Osteoblast (primary cell): ENCODE measurements at regions not wholly inside any gene's neighbourhood (a gene's known extent, or its start where the extent isn't known, plus 50 kb on each side); places are given as distances from the start of the nearest gene placed in this dataset.

Experiments
- DNase-seq: peaks from one replicate; pipeline ENCODE4 v3.0.0; 2011; ENCODE audit warnings: low spot score, mixed read lengths; ENCODE audit not compliant: insufficient read length; ENCODE audit errors: missing footprints
- H2AFZ ChIP-seq: 2 replicates; pipeline ENCODE4 v1.6.0; 2011; ENCODE audit warnings: mild to moderate bottlenecking, low read length
- H3K27ac ChIP-seq: 2 replicates; pipeline ENCODE4 v1.5.1; 2011; ENCODE audit warnings: mild to moderate bottlenecking, low read depth, low read length, moderate library complexity
- H3K27me3 ChIP-seq: 2 replicates; pipeline ENCODE4 v1.6.0; 2012; ENCODE audit warnings: mild to moderate bottlenecking, control low read depth, inconsistent platforms, low read length, moderate library complexity; ENCODE audit not compliant: insufficient read depth
- H3K36me3 ChIP-seq: 2 replicates; pipeline ENCODE4 v1.5.1; 2011; ENCODE audit warnings: mild to moderate bottlenecking, low read length, control low read depth, moderate library complexity; ENCODE audit not compliant: insufficient read depth
- H3K4me1 ChIP-seq: 2 replicates; pipeline ENCODE4 v1.5.1; 2011; ENCODE audit warnings: mild to moderate bottlenecking, low read length, control low read depth, moderate library complexity; ENCODE audit not compliant: insufficient read depth
- H3K4me2 ChIP-seq: 2 replicates; pipeline ENCODE4 v1.6.0; 2011; ENCODE audit warnings: mild to moderate bottlenecking, low read length; ENCODE audit not compliant: insufficient read depth
- H3K4me3 ChIP-seq: fragments of 200-600 bp; sonication (generic); 3 replicates; pipeline ENCODE4 v1.5.1; 2012; ENCODE audit warnings: mild to moderate bottlenecking, low read length, inconsistent platforms; ENCODE audit not compliant: insufficient read depth
- H3K79me2 ChIP-seq: 2 replicates; pipeline ENCODE4 v1.6.0; 2012; ENCODE audit warnings: mild to moderate bottlenecking, low read length, control low read depth, inconsistent platforms; ENCODE audit not compliant: insufficient read depth
- H3K9me3 ChIP-seq: 2 replicates; pipeline ENCODE4 v1.5.1; 2011; ENCODE audit warnings: low read depth, low read length, control low read depth
- H4K20me1 ChIP-seq: 2 replicates; pipeline ENCODE4 v1.6.0; 2012; ENCODE audit warnings: mild to moderate bottlenecking, low read length, control low read depth; ENCODE audit not compliant: insufficient read depth
- TF ChIP-seq, protein P1 (sequence below): IDR thresholded peaks from 2 replicates; pipeline ENCODE4 v1.5.1; 2011; ENCODE audit warnings: mild to moderate bottlenecking, low read depth, low read length, moderate library complexity; ENCODE audit errors: extremely low read depth

DNA sequence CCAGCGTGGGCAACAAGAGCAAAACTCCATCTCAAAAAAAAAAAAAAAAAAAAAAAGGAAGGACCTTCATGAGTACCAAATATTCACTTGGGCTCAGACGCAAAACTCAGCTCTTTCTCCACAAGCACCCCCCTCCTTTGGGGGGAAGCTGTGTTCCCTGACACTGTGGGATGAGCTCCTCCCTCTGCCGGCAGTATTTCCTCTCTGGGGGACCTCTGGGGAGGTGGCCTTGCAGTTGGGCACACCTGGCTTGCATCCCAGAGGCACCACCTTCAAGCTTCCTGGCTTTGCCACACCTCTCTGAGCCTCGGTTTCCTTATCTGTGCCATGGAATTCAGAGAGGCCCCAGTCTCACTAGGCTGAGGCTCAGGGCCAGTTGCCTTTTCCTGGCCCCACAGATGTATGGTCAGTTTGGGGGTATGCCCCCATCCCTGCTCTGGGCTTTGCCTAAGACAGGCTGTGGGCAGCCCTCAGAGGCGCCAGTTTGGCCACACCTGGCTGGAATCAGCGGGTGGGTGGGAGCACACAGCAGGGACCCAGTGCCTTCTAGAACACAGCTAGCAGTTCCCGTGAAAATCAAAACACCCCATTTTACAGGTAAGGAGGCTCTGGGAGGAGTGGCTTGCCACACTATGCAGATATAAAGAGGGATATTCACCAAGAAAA is 157.5 kb upstream of the IER5L start:
- H3K9me3 ChIP-seq: peaks cover 2% of the 10 kb centered on the region
- DNase-seq: no peak
- H3K4me3 ChIP-seq: no peak overlapping the region
- H3K4me2 ChIP-seq: no peak overlapping the region
- TF ChIP-seq, protein P1, sequence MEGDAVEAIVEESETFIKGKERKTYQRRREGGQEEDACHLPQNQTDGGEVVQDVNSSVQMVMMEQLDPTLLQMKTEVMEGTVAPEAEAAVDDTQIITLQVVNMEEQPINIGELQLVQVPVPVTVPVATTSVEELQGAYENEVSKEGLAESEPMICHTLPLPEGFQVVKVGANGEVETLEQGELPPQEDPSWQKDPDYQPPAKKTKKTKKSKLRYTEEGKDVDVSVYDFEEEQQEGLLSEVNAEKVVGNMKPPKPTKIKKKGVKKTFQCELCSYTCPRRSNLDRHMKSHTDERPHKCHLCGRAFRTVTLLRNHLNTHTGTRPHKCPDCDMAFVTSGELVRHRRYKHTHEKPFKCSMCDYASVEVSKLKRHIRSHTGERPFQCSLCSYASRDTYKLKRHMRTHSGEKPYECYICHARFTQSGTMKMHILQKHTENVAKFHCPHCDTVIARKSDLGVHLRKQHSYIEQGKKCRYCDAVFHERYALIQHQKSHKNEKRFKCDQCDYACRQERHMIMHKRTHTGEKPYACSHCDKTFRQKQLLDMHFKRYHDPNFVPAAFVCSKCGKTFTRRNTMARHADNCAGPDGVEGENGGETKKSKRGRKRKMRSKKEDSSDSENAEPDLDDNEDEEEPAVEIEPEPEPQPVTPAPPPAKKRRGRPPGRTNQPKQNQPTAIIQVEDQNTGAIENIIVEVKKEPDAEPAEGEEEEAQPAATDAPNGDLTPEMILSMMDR: no peak
- H4K20me1 ChIP-seq: no peaks in the 10 kb centered on the region
- no peaks in the 10 kb centered on the region for H3K79me2 ChIP-seq
- H3K27me3 ChIP-seq: no peaks in the 10 kb centered on the region
- no peak overlapping the region for H3K27ac ChIP-seq
- peaks cover 59% of the 10 kb centered on the region for H3K4me1 ChIP-seq
- no peak overlapping the region for H2AFZ ChIP-seq
- no peaks in the 10 kb centered on the region for H3K36me3 ChIP-seq

DNA sequence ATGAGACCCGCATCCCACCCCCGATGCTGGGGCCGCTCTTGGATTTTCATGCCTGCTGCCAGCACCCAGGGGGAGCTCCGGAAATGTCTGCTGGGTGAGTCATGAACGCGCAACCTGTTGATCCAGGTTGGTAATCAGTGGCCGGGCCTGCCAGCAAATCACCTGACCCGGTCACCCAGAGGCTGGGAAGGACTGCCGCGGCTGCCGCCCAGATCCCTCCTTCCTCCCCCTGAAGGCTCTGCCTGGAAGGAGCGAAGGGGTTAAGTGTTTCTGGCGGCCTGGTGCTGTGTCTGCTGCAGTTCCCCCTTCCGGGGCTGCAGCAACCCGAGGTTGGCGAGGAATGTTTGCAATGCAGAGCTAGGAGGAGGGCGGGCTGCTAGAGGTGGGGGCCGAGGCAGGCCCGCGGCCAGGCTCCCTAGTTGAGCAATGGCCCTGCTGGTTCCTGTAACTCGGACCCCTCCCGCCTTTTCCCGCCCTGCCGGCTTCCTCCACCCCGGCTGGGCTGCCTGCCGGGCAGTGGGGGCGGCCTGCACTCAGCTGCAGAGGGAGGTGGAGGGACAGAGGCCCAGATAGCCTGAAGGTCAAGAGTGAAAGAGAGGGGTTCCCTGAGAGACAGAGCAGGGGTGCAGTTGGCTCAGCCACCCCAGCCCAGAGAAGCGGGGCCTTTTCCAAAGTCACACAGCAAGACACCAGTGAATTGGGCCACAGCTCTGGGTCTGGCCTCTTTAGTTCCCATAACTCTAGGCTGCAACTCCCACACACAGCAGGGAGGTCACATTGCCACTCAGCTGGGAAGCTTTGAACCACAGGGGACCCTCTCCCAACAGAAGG is 156.3 kb upstream of the IER5L start:
- Histone ChIP-seq H3K27me3 (no peaks in the 10 kb centered on the region), H3K4me2 (peak overlapping the region; percentile 64), H3K9me3 (peaks cover 2% of the 10 kb centered on the region), H4K20me1 (no peaks in the 10 kb centered on the region), H3K79me2 (no peaks in the 10 kb centered on the region), H3K4me3 (peak overlapping the region; percentile 39), H2AFZ (peak overlapping the region; percentile 49), H3K27ac (peak overlapping the region; percentile 76), H3K36me3 (no peaks in the 10 kb centered on the region), H3K4me1 (peaks cover 57% of the 10 kb centered on the region)
- TF ChIP-seq, protein P1: no peak
- peak; percentile 98 for DNase-seq

DNA sequence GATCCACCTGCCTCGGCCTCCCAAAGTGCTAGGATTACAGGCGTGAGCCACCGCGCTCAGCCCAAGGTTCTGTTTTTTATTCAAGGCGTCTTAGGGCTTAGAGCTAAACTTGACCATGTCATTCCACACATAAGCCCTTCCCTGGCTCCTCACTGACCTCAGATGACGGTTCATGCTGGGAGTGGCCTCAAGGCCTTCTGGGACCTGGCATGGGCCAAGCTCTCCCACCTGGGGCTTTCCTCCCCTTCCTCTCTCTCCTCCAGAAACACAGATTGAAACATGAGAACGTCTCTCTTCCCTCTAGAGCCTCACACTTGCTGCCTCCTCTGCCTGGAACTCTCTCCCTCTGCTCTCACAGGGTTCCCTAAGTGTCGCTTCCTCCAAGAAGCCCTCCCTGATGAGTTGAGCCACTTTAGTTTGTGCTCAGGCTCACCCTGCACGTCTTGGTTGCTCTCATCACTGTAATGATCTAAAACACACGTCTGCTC is 155.6 kb upstream of the IER5L start:
- Histone ChIP-seq H3K4me1 (peaks cover 55% of the 10 kb centered on the region), H3K79me2 (no peaks in the 10 kb centered on the region), H2AFZ (peak overlapping the region; percentile 10), H3K4me2 (peak overlapping the region; percentile 64), H3K9me3 (peaks cover 2% of the 10 kb centered on the region), H3K27me3 (no peaks in the 10 kb centered on the region), H3K27ac (peak overlapping the region; percentile 76), H3K36me3 (no peaks in the 10 kb centered on the region), H3K4me3 (peak overlapping the region; percentile 39), H4K20me1 (no peaks in the 10 kb centered on the region)
- no peak for DNase-seq
- TF ChIP-seq, protein P1: no peak

DNA sequence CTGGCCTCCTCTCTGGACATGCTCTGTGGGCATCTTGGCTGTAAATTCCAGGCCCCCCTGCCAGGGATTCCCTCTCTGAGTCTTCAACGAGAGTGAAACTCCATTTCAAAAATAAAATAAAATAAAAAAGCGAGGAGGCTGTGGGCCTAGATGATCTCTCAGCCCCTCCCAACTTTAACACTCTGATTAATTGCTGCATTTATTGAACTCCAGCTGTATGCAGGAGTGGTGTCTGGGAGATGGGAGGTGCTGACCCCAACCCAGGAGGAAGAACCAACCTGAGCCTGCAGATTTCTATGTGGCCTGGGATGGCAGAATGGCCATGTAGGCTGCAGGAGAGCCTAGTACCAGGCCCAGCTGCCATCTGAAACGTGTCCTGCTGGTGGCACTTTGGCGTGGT is 154.5 kb upstream of the IER5L start:
- Histone ChIP-seq H3K9me3 (peaks cover 2% of the 10 kb centered on the region), H3K27me3 (no peaks in the 10 kb centered on the region), H3K4me2 (no peak overlapping the region), H2AFZ (peak overlapping the region; percentile 74), H4K20me1 (no peaks in the 10 kb centered on the region), H3K4me3 (no peak overlapping the region), H3K79me2 (no peaks in the 10 kb centered on the region), H3K36me3 (no peaks in the 10 kb centered on the region), H3K27ac (peak overlapping the region; percentile 1), H3K4me1 (peaks cover 61% of the 10 kb centered on the region)
- TF ChIP-seq, protein P1: no peak
- no peak for DNase-seq
